ENCODE measurements at regions not wholly inside any gene's neighbourhood (a gene's known extent, or its start where the extent isn't known, plus 50 kb on each side); places are given as distances from the start of the nearest gene placed in this dataset.

DNA sequence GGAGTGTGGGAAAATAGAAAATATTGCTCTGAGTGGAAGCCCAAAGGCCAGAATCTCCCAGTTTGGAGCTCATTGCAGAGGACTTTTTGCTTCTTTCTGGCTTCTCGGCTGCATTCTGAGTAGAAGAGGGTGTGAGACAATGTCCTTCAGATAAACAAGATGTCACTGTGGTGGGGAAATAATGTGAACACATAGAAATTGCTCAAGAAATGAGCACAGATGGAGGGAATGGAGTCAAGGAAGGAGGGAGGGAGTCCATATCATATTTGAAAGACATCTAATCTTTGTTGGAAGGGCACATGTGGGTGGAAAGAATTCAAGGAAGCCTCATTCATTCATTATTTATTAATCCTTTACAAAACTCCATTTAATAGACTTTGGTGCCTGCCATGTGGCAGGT, 145.3 kb downstream of the FAM43A start:
- TF ChIP-seq, protein P1, sequence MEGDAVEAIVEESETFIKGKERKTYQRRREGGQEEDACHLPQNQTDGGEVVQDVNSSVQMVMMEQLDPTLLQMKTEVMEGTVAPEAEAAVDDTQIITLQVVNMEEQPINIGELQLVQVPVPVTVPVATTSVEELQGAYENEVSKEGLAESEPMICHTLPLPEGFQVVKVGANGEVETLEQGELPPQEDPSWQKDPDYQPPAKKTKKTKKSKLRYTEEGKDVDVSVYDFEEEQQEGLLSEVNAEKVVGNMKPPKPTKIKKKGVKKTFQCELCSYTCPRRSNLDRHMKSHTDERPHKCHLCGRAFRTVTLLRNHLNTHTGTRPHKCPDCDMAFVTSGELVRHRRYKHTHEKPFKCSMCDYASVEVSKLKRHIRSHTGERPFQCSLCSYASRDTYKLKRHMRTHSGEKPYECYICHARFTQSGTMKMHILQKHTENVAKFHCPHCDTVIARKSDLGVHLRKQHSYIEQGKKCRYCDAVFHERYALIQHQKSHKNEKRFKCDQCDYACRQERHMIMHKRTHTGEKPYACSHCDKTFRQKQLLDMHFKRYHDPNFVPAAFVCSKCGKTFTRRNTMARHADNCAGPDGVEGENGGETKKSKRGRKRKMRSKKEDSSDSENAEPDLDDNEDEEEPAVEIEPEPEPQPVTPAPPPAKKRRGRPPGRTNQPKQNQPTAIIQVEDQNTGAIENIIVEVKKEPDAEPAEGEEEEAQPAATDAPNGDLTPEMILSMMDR (IDR thresholded peaks at IDR 0.05), result no peak

DNA sequence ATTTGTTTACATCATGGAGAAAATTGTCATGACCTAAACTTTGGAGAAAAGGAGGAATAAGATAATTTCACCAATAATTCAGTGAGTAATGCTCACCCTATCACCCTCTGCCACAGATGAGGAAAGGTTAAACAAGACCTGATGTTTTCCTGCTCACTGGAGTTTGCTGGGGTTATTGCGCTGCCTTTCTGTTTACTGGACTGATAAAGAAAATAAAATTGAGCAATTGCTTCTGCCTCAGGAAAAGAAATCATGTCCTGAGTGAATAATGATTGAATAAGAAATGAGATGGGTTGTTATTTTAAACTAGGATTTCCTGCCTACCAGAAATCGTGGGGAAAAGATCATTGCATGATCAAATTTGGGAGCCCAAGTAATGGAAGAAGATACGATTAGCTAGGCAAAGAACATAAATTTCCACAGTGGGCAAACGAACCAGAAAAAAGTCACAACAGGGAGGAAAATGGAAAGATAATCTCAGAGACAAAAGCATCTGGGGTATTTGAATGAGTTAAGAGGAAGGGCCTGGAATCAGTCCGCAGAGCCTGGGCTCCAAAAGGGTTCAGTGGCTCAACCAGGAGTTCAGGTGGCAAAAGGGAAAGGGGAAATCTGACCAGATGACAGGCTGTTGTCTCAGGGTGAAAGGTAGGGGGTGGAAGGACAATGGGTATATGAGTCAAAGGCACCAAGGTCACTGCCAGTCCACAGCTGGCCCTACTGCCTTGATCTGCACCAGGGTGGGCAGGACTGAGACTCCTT, 146.8 kb downstream of the FAM43A start:
- TF ChIP-seq, protein P1 (IDR thresholded peaks at IDR 0.05), result no peak

DNA sequence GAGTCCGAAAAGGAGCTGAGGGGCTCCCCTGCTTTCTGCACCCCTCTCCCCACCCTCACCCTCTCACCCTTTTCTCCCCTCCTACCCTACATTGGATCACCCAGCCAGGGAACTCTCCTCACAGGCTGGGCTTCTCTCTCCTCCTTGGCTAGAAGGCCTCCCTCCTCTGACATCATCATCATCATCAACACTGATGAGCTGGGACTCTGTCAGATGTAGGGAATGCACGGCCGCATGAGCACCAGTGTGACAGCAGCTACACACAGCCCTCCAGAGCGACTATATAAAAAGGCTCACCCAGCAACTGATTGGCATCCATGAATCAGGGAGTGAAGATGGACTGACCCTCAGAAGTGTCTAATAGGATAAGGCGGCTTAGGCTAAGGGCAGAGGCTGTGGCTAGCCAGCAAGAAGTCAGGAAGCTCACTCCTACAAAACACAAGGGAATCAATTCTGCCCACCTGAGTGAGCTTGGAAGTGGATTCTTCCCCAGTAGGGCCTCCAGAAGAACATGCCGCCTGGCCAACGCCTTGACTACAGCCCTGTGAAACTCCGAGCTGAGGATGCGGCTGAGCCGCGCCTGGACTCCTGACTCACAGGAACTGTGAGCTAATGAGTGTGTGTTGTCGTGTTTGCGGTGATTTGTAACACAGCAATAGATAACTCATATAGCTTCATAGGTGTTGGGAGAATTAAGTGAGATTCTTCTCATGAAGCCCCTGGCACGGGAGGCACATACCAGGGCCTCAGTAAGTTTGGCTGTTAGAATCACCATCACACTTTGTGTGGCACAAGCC, 147.6 kb downstream of the FAM43A start:
- TF ChIP-seq, protein P1 (IDR thresholded peaks at IDR 0.05), result no peak

DNA sequence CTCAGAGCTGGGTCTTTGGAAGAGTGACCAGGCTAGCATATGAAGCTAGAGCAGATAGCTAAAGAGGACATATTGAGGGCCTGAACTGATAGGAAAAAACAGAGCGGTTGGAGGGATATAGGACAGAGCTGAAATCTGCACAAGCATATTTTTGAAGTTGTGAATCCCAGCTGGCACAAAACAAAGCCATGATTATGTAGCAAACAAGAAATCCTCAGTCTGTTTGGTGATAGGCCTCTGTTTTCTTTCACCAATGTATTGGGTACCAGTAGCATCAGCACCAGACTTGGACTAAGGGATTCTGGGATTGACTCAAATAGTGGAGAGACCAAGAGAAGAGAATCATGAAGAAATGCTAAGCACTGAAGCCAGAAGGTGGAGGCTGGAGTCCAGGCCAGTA, 151.0 kb downstream of the FAM43A start:
- TF ChIP-seq, protein P1 (IDR thresholded peaks at IDR 0.05), result no peak

DNA sequence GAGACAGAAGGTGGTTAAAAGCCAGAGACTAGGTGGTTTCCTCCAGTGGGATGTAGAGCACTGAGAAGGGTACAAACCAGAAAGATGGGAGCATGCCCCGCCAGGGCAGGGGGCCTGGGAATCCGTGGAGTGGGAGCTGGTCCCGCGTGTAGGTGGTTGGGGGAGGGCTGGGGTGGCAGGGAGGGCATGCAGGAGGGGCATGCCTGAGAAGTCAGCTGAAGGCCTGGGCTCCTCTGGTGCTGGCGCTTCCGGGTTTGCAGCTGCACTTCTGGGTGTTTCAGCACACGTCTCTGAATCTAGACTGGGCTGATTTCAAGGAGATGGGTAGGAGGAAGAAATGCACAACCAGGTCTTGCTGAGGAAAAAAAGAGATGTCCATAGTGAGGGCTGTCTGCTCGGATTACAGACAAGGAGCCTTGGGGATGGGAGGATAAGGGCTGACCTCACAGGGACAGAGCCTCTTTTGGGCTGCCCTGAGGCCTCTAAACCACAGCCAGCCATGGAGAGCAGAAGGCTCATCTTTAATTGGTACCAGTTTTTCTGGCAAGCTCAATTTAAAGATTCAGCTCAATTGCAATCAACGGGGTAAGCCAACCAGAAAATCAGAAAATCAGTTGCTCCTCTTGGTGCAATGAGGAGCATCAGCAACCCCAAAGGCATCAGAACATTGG, 151.9 kb downstream of the FAM43A start:
- TF ChIP-seq, protein P1 (IDR thresholded peaks at IDR 0.05), result no peak

DNA sequence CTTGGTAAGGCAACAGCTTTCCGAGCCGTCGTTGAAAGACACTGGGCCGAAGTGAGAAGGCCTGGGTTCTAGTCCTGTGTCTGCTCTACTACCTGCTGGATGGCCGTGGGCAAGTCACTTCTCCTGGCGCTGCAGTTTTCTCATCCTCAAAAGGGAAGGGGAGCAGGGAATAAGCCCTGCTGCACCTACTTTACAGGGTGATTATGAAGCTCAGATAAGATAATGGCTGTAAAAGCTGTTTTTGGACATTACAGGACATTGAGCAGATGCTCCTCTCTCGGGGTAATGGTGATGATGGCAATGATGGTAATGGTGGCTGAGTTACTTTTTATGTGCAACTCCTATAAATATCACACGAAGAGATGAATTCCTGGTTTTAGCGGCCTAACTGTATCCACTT, 152.6 kb downstream of the FAM43A start:
- TF ChIP-seq, protein P1 (IDR thresholded peaks at IDR 0.05), result no peak

DNA sequence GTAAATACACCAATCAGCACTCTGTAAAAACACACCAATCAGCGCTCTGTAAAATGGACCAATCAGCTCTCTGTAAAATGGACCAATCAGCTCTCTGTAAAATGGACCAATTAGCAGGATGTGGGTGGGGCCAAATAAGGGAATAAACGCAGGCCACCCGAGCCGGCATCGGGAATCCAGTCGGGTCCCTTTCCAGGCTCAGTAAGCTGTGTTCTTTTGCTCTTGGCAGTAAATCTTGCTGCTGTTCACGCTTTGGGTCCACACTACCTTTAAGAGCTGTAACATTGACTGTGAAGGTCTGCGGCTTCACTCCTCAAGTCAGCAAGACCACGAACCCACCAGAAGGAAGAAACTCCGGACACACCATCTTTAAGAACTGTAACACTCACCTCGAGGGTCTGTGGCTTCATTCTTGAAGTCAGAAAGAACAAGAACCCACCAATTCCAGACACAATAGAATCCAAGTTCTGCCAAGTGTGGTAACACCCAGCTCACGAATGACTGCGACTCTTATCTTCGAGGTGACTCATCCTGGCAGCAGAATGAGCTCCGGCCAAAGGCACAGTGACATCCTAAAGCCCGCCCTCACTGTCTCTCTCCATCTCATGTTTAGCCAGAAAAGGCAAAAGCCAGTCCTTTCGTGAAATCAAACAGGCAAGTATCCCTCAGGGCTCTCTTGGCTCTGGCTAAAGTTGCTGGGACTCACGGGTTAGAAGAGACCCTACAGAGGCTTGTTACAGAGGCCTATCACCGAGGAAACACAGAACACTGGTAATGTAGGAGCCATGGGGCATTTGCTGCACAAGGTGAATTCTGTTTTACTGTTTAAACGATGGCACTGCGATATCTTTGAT, 155.2 kb downstream of the FAM43A start:
- TF ChIP-seq, protein P1 (IDR thresholded peaks at IDR 0.05), result no peak
